NB4 (cell line): ENCODE measurements at regions not wholly inside any gene's neighbourhood (a gene's known extent, or its start where the extent isn't known, plus 50 kb on each side); places are given as distances from the start of the nearest gene placed in this dataset.

Experiments
- POLR2A ChIP-seq: IDR thresholded peaks from 2 replicates; pipeline ENCODE4 v1.6.1; 2011; ENCODE audit warnings: mild to moderate bottlenecking; ENCODE audit not compliant: insufficient read length; ENCODE audit errors: extremely low read depth
- TF ChIP-seq, protein P1 (sequence below): IDR thresholded peaks from one replicate; pipeline ENCODE4 v1.5.1; 2012; ENCODE audit warnings: low read depth, low read length

GRCh38 chr6:87826424-87826823 lies 124.4 kb upstream of the AKIRIN2 start:
- TF ChIP-seq, protein P1, sequence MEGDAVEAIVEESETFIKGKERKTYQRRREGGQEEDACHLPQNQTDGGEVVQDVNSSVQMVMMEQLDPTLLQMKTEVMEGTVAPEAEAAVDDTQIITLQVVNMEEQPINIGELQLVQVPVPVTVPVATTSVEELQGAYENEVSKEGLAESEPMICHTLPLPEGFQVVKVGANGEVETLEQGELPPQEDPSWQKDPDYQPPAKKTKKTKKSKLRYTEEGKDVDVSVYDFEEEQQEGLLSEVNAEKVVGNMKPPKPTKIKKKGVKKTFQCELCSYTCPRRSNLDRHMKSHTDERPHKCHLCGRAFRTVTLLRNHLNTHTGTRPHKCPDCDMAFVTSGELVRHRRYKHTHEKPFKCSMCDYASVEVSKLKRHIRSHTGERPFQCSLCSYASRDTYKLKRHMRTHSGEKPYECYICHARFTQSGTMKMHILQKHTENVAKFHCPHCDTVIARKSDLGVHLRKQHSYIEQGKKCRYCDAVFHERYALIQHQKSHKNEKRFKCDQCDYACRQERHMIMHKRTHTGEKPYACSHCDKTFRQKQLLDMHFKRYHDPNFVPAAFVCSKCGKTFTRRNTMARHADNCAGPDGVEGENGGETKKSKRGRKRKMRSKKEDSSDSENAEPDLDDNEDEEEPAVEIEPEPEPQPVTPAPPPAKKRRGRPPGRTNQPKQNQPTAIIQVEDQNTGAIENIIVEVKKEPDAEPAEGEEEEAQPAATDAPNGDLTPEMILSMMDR = no peak
- no peak for TF ChIP-seq POLR2A
